ENCODE measurements at regions not wholly inside any gene's neighbourhood (a gene's known extent, or its start where the extent isn't known, plus 50 kb on each side); places are given as distances from the start of the nearest gene placed in this dataset.
"Not testable (repeated sequence)": the region's sequence is repeated elsewhere in the genome, so short reads cannot be mapped to it uniquely, and the experiment has no call there.

DNA sequence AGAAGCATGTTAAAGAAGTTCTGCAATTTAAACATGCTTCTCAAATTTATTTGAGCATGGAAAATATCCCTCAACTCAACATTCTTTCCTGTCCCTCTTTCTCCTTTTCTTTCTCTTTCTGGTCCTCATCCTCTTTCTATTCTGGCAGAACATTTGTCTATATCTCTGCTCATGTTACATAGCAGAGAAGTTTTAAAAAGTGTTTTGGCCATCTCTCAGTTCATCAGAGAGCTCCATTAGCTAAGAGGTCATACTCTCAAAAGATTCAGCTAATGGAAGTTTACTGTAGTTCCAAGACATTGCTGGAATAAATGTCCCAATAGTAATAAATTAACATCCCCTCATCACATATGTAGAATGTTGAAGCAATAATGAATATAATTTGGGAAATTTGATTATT, 53.5 kb downstream of the XCL2 start:
- Mint-ChIP-seq H3K27me3 (ENCODE audit: unreplicated experiment) (no peaks in the 10 kb centered on the region), H3K9me3 (ENCODE audit: unreplicated experiment) (no peaks in the 10 kb centered on the region), H3K4me1 (ENCODE audit: unreplicated experiment) (no peaks in the 10 kb centered on the region), H3K4me3 (ENCODE audit: unreplicated experiment) (no peak overlapping the region), H3K36me3 (ENCODE audit: low read depth, unreplicated experiment) (no peaks in the 10 kb centered on the region), H3K27ac (ENCODE audit: unreplicated experiment) (no peak overlapping the region)
- no peak for DNase-seq (ENCODE audit: low spot score)
- TF ChIP-seq, protein P1, sequence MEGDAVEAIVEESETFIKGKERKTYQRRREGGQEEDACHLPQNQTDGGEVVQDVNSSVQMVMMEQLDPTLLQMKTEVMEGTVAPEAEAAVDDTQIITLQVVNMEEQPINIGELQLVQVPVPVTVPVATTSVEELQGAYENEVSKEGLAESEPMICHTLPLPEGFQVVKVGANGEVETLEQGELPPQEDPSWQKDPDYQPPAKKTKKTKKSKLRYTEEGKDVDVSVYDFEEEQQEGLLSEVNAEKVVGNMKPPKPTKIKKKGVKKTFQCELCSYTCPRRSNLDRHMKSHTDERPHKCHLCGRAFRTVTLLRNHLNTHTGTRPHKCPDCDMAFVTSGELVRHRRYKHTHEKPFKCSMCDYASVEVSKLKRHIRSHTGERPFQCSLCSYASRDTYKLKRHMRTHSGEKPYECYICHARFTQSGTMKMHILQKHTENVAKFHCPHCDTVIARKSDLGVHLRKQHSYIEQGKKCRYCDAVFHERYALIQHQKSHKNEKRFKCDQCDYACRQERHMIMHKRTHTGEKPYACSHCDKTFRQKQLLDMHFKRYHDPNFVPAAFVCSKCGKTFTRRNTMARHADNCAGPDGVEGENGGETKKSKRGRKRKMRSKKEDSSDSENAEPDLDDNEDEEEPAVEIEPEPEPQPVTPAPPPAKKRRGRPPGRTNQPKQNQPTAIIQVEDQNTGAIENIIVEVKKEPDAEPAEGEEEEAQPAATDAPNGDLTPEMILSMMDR (IDR thresholded peaks at IDR 0.05; ENCODE audit: unreplicated experiment) = no peak

DNA sequence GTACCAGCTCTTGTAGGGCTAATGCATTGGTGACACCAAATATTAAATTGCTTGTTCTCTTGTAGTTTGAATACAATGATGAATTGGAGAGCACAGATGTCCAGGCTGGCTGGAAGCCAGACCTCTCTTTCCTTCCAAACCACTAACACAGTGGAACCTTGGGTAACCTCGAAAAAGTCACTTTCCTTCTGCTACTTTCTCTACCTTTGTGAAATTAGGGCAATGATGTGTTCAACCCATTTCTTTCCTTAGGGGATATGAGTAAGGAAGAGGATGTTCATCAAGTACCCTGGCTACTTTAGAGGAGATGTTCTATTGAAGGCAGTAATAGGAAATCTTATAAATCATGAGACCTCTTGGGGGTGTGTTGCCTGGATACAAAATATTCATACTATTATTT, 55.7 kb downstream of the XCL2 start:
- H3K4me1 Mint-ChIP-seq (ENCODE audit: unreplicated experiment) = no peaks in the 10 kb centered on the region
- H3K27ac Mint-ChIP-seq (ENCODE audit: unreplicated experiment) = no peak overlapping the region
- H3K27me3 Mint-ChIP-seq (ENCODE audit: unreplicated experiment) = no peaks in the 10 kb centered on the region
- no peaks in the 10 kb centered on the region for H3K9me3 Mint-ChIP-seq (ENCODE audit: unreplicated experiment)
- TF ChIP-seq, protein P1 (IDR thresholded peaks at IDR 0.05; ENCODE audit: unreplicated experiment) = no peak
- DNase-seq (ENCODE audit: low spot score) = no peak
- no peaks in the 10 kb centered on the region for H3K36me3 Mint-ChIP-seq (ENCODE audit: low read depth, unreplicated experiment)
- no peak overlapping the region for H3K4me3 Mint-ChIP-seq (ENCODE audit: unreplicated experiment)

DNA sequence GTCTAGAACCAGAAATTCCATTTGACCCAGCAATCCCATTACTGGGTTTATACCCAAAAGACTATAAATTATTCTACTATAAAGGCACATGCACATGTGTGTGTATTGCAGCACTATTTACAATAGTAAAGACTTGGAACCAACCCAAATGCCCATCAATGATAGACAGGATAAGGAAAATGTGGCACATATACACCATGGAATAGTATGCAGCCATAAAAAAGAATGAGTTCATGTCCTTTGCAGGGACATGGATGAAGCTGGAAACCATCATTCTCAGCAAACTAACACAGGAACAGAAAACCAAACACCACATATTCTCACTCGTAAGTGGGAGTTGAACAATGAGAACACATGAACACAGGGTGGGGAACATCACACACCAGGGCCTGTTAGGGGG, 57.0 kb downstream of the XCL2 start:
- not testable (repeated sequence) for H3K9me3 Mint-ChIP-seq (ENCODE audit: unreplicated experiment); DNase-seq (ENCODE audit: low spot score); H3K27ac Mint-ChIP-seq (ENCODE audit: unreplicated experiment); H3K36me3 Mint-ChIP-seq (ENCODE audit: low read depth, unreplicated experiment); H3K27me3 Mint-ChIP-seq (ENCODE audit: unreplicated experiment); H3K4me1 Mint-ChIP-seq (ENCODE audit: unreplicated experiment); H3K4me3 Mint-ChIP-seq (ENCODE audit: unreplicated experiment)

DNA sequence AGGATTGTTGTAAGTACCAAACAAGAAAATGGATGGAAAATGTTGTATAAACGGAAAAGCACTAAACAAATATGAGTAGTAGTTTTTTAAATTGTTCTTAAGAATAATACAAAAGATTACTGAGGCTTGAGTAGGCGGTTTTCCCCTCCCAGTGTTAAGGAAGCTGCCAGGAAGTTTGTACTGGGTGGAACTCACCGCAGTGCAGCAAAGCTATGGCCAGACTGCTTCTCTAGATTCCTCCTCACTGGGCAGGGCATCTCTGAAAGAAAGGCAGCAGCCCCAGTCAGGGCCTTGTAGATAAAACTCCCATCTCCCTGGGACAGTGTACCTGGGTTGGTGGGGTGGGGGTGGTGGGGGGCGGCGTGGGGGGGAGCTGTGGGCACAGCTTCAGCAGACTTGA, 58.7 kb downstream of the XCL2 start:
- DNase-seq (ENCODE audit: low spot score) = no peak
- Mint-ChIP-seq H3K4me3 (ENCODE audit: unreplicated experiment) (no peak overlapping the region), H3K9me3 (ENCODE audit: unreplicated experiment) (no peaks in the 10 kb centered on the region), H3K4me1 (ENCODE audit: unreplicated experiment) (peaks cover 6% of the 10 kb centered on the region), H3K36me3 (ENCODE audit: low read depth, unreplicated experiment) (no peaks in the 10 kb centered on the region), H3K27me3 (ENCODE audit: unreplicated experiment) (peaks cover 3% of the 10 kb centered on the region), H3K27ac (ENCODE audit: unreplicated experiment) (no peak overlapping the region)
- TF ChIP-seq, protein P1 (IDR thresholded peaks at IDR 0.05; ENCODE audit: unreplicated experiment) = no peak

DNA sequence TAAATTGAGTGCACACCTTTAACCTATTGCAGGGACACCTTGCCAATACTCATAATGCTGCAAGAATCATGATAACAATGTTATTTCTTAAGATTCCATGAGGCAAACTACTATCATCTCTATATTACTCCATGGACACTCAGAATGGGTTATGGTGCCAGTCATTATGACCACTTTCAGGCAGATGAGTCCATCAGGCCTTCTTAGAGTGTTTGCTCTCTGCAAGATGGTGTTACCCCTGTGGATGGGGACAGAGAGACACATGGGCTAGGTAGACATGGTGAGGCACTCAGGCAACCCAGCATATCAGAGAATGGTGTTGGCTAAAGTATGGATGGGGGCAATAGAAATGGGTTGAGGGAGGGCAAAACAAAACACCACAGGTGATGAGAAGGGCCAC, 59.7 kb downstream of the XCL2 start:
- Mint-ChIP-seq H3K27me3 (ENCODE audit: unreplicated experiment) (peaks cover 3% of the 10 kb centered on the region), H3K36me3 (ENCODE audit: low read depth, unreplicated experiment) (no peaks in the 10 kb centered on the region), H3K9me3 (ENCODE audit: unreplicated experiment) (no peaks in the 10 kb centered on the region), H3K4me3 (ENCODE audit: unreplicated experiment) (no peak overlapping the region), H3K27ac (ENCODE audit: unreplicated experiment) (no peak overlapping the region), H3K4me1 (ENCODE audit: unreplicated experiment) (peaks cover 6% of the 10 kb centered on the region)
- TF ChIP-seq, protein P1 (IDR thresholded peaks at IDR 0.05; ENCODE audit: unreplicated experiment) = no peak
- DNase-seq (ENCODE audit: low spot score) = no peak

DNA sequence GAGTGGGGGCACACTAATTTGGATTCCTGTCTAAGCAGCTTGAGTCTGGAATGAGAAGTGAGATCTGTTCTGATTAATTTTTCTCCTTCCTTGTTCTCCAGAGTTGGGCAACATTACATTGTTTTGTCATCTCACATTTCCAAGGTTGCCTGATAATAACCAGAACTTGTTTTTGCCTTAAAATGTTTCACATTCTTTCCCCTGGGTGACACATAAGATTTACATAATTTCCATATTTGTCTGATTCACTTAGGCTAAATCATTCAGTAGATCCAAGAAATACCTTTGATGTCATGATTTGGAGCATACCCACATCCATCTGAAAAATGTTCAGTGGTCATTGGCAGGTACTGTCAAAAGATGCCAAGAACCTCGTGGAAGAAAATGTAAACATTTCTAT, 60.3 kb downstream of the XCL2 start:
- TF ChIP-seq, protein P1 (IDR thresholded peaks at IDR 0.05; ENCODE audit: unreplicated experiment) = no peak
- H3K27me3 Mint-ChIP-seq (ENCODE audit: unreplicated experiment) = peaks cover 3% of the 10 kb centered on the region
- peaks cover 6% of the 10 kb centered on the region for H3K4me1 Mint-ChIP-seq (ENCODE audit: unreplicated experiment)
- no peak for DNase-seq (ENCODE audit: low spot score)
- no peak overlapping the region for H3K4me3 Mint-ChIP-seq (ENCODE audit: unreplicated experiment)
- no peaks in the 10 kb centered on the region for H3K36me3 Mint-ChIP-seq (ENCODE audit: low read depth, unreplicated experiment)
- no peak overlapping the region for H3K27ac Mint-ChIP-seq (ENCODE audit: unreplicated experiment)
- no peaks in the 10 kb centered on the region for H3K9me3 Mint-ChIP-seq (ENCODE audit: unreplicated experiment)
